IMR-90 (cell line): ENCODE measurements at regions not wholly inside any gene's neighbourhood (a gene's known extent, or its start where the extent isn't known, plus 50 kb on each side); places are given as distances from the start of the nearest gene placed in this dataset.

Source experiments
- ATAC-seq: fragments of 200-7000 bp; cut with Tn5 transposase; 2 replicates; pipeline ENCODE4 v1.9.1; 2020; ENCODE audit warnings: low read depth, mild to moderate bottlenecking, moderate library complexity
- BruUV-seq: library from RNA; stranded (reverse); fragments of 400-500 nt; replicated peaks from 2 replicates; lab custom pipeline; 2021; lab: Mats Ljungman, UMichigan
- CTCF ChIA-PET: fragments of 300-600 bp; formaldehyde crosslinking; extraction: SDS; loops from one replicate; lab custom pipeline; 2021; ENCODE audit warnings: antibody characterized with exemption; lab: Yijun Ruan, JAX
- POLR2A ChIA-PET: fragments of 300-600 bp; sonication (Branson Sonifier 250); formaldehyde crosslinking; loops from one replicate; lab custom pipeline; 2022; ENCODE audit warnings: antibody characterized with exemption; ENCODE audit not compliant: unreplicated experiment; lab: Charles Lee
- DNase-seq: peaks from one replicate; pipeline ENCODE4 v3.0.0; 2013
- H2AFZ ChIP-seq: replicated peaks from 2 replicates; pipeline ENCODE3; 2013; ENCODE audit warnings: low read length, mild to moderate bottlenecking; ENCODE audit not compliant: poor library complexity
- H2AK5ac ChIP-seq: 2 replicates; pipeline ENCODE4 v1.6.1; 2013; ENCODE audit warnings: low read depth, low read length, inconsistent platforms
- H2AK9ac ChIP-seq: replicated peaks from 2 replicates; pipeline ENCODE3; 2013; ENCODE audit warnings: mild to moderate bottlenecking, low read depth, low read length, moderate library complexity; ENCODE audit not compliant: poor library complexity
- H2BK120ac ChIP-seq: 2 replicates; pipeline ENCODE4 v1.6.1; 2013; ENCODE audit warnings: low read depth, low read length, inconsistent platforms
- H2BK15ac ChIP-seq: 3 replicates; pipeline ENCODE4 v1.6.1; 2013; ENCODE audit warnings: low read depth, low read length, inconsistent platforms
- H2BK20ac ChIP-seq: 2 replicates; pipeline ENCODE4 v1.6.1; 2013; ENCODE audit warnings: low read depth, mild to moderate bottlenecking, inconsistent platforms, low read length, moderate library complexity
- H2BK5ac ChIP-seq: 2 replicates; pipeline ENCODE4 v1.6.1; 2013; ENCODE audit warnings: mild to moderate bottlenecking, low read depth, low read length, inconsistent platforms; ENCODE audit not compliant: poor library complexity, severe bottlenecking
- H3K14ac ChIP-seq: replicated peaks from 2 replicates; pipeline ENCODE4 v1.6.1; 2013; ENCODE audit warnings: low read depth, low read length, inconsistent platforms
- H3K18ac ChIP-seq: 2 replicates; pipeline ENCODE4 v1.6.1; 2013; ENCODE audit warnings: low read depth, low read length, control low read depth
- H3K23ac ChIP-seq: 2 replicates; pipeline ENCODE4 v1.6.1; 2013; ENCODE audit warnings: low read depth, low read length, inconsistent platforms
- H3K27ac ChIP-seq: 2 replicates; pipeline ENCODE4 v1.5.1; 2013; ENCODE audit warnings: mild to moderate bottlenecking, control low read depth, low read length; ENCODE audit not compliant: insufficient read depth
- H3K27me3 ChIP-seq: 2 replicates; pipeline ENCODE4 v1.6.1; 2013; ENCODE audit warnings: low read length; ENCODE audit not compliant: control insufficient read depth, insufficient read depth
- H3K36me3 ChIP-seq: 2 replicates; pipeline ENCODE4 v1.6.1; 2013; ENCODE audit warnings: low read length, mixed read lengths; ENCODE audit not compliant: control insufficient read depth, insufficient read depth
- H3K4ac ChIP-seq: 2 replicates; pipeline ENCODE4 v1.6.1; 2013; ENCODE audit warnings: low read depth, low read length, inconsistent platforms
- H3K4me1 ChIP-seq: 2 replicates; pipeline ENCODE4 v1.6.1; 2013; ENCODE audit warnings: low read length, mixed read lengths; ENCODE audit not compliant: control insufficient read depth, insufficient read depth
- H3K4me2 ChIP-seq: 2 replicates; pipeline ENCODE4 v1.6.1; 2013; ENCODE audit warnings: low read depth, mild to moderate bottlenecking, control low read depth, low read length, moderate library complexity
- H3K4me3 ChIP-seq: 2 replicates; pipeline ENCODE4 v1.5.1; 2013; ENCODE audit warnings: low read depth, mild to moderate bottlenecking, control low read depth, low read length, moderate library complexity; ENCODE audit not compliant: insufficient read depth
- H3K56ac ChIP-seq: 2 replicates; pipeline ENCODE4 v1.6.1; 2013; ENCODE audit warnings: low read length, inconsistent platforms; ENCODE audit not compliant: insufficient read depth; ENCODE audit errors: extremely low read depth
- H3K79me1 ChIP-seq, 2 experiments: 2 replicates each; pipeline ENCODE4 v1.6.1; 2013; ENCODE audit warnings: low read length in 2 of 2, inconsistent platforms in 1 of 2, low read depth in 1 of 2
- H3K9ac ChIP-seq: 2 replicates; pipeline ENCODE4 v1.6.1; 2013; ENCODE audit warnings: low read depth, low read length, control low read depth
- H3K9me1 ChIP-seq: 2 replicates; pipeline ENCODE4 v1.6.1; 2013; ENCODE audit warnings: low read length, inconsistent platforms; ENCODE audit not compliant: insufficient read depth
- H3K9me3 ChIP-seq: 2 replicates; pipeline ENCODE4 v1.6.1; 2013; ENCODE audit warnings: low read length; ENCODE audit not compliant: control insufficient read depth, insufficient read depth
- H4K20me1 ChIP-seq: 2 replicates; pipeline ENCODE4 v1.6.1; 2013; ENCODE audit warnings: low read length, inconsistent platforms; ENCODE audit not compliant: insufficient read depth
- H4K5ac ChIP-seq: 2 replicates; pipeline ENCODE4 v1.6.1; 2013; ENCODE audit warnings: mild to moderate bottlenecking, low read depth, low read length, control low read depth
- H4K8ac ChIP-seq, 2 experiments: 2 replicates each; pipeline ENCODE4 v1.6.1; 2013; ENCODE audit warnings: low read depth in 2 of 2, low read length in 2 of 2, control low read depth in 1 of 2, inconsistent platforms in 1 of 2
- H4K91ac ChIP-seq: 2 replicates; pipeline ENCODE4 v1.6.1; 2013; ENCODE audit warnings: low read depth, low read length, inconsistent platforms; ENCODE audit not compliant: insufficient read depth
- CEBPB ChIP-seq: IDR thresholded peaks from 2 replicates; pipeline ENCODE4 v1.6.1; 2012; ENCODE audit warnings: low read depth, low read length, improper control_type of control experiment
- ELK1 ChIP-seq: fragments of 150-350 bp; IDR thresholded peaks from 2 replicates; pipeline ENCODE4 v1.6.1; 2016; ENCODE audit warnings: low read depth, mild to moderate bottlenecking, low read length, moderate library complexity, borderline replicate concordance
- POLR2A ChIP-seq: IDR thresholded peaks from 2 replicates; pipeline ENCODE4 v1.6.1; 2012; ENCODE audit warnings: mild to moderate bottlenecking, low read depth, low read length
- RFX5 ChIP-seq: IDR thresholded peaks from 2 replicates; pipeline ENCODE4 v1.8.0; 2012; ENCODE audit warnings: low read depth, mild to moderate bottlenecking, low read length, moderate library complexity
- WGBS, 2 experiments: methylation state at CpG; one replicate each; pipeline versions ENCODE4 v1.1.5 to v1.1.7; 2013; ENCODE audit warnings: missing lambda C conversion rate in 2 of 2; ENCODE audit not compliant: insufficient read length in 1 of 2; ENCODE audit errors: extremely low coverage in 2 of 2; 5-methylcytosine and 5-hydroxymethylcytosine counted together
- dilution Hi-C: fragments of 300-500 bp; cut with HindIII; formaldehyde crosslinking; loops from one replicate; pipeline ENCODE4 v1.14.3; 2018; ENCODE audit warnings: low sequenced_read_pairs; ENCODE audit not compliant: unreplicated experiment
- in situ Hi-C: fragments of 300-500 bp; cut with MboI; formaldehyde crosslinking; loops from 3 replicates; pipeline ENCODE4 v1.14.3; 2019; ENCODE audit warnings: low sequenced_read_pairs, inconsistent platforms, mixed read lengths
- intact Hi-C: fragments of 100-400 bp; cut with micrococcal nuclease; formaldehyde crosslinking; loops from 2 replicates; pipeline ENCODE4 v1.10.0; 2022

DNA sequence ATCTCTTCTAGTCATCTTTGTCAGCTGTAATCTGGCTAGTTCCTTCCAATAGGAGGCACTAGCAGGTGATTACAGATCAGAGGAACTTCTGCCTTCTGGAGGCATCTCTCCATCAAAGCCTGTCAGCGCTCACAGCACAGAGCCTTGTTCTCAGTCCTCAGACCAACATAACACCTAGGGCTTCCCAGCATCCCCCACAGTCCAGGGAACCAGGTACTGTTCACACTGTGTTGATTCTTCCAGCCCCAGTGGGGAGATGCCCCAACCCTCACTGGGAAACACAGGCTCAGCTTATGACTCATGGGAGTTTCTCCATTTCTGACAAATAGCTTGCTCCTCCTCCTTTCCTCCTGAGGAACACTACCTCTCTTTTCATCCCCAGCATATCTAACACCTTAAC lies 601.7 kb downstream of the CBLN2 start:
- Histone ChIP-seq H3K4me2 (no peak overlapping the region), H3K14ac (no peak overlapping the region), H4K5ac (no peak overlapping the region), H4K20me1 (no peaks in the 10 kb centered on the region), H2AFZ (no peak overlapping the region), H2BK120ac (no peak overlapping the region), H3K9me3 (0 out of 2 replicates have a peak, but pooled peaks cover 4% of the 10 kb centered on the region), H3K23ac (no peak overlapping the region), H3K9ac (no peak overlapping the region), H3K9me1 (no peaks in the 10 kb centered on the region), H3K79me1 (no peaks in the 10 kb centered on the region), H2BK5ac (no peak overlapping the region), H3K56ac (no peak overlapping the region), H3K18ac (no peak overlapping the region), H2BK20ac (no peak overlapping the region), H3K4me1 (no peaks in the 10 kb centered on the region), H3K27me3 (no peaks in the 10 kb centered on the region), H2BK15ac (no peak overlapping the region), H4K8ac (no peak overlapping the region), H3K36me3 (no peaks in the 10 kb centered on the region), H3K4me3 (no peak overlapping the region), H3K27ac (no peak overlapping the region), H4K91ac (no peak overlapping the region), H2AK5ac (no peak overlapping the region), H3K4ac (no peak overlapping the region), H2AK9ac (no peak overlapping the region)
- intact Hi-C loops, result no loop called here
- in situ Hi-C loops, result no loop called here
- POLR2A ChIA-PET, result no interaction called here
- WGBS, 2 experiments, result no CpG with 5 or more reads among the region's 1 CpG
- no peak for TF ChIP-seq ELK1
- no peak for TF ChIP-seq CEBPB
- TF ChIP-seq RFX5, result no peak
- no peak for TF ChIP-seq POLR2A
- no peak for DNase-seq
- dilution Hi-C loops, result no loop called here
- no peak for ATAC-seq
- BruUV-seq, result no TSS peak
- CTCF ChIA-PET, result no interaction called here
